ENCODE measurements at regions not wholly inside any gene's neighbourhood (a gene's known extent, or its start where the extent isn't known, plus 50 kb on each side); places are given as distances from the start of the nearest gene placed in this dataset.

GRCh38 chr6:140256248-140256647 lies 881.8 kb upstream of the CITED2 start:
- in situ Hi-C loops (cut with HindIII; ENCODE audit: low sequenced_read_pairs), result no loop called here

GRCh38 chr6:140253096-140253495 lies 878.6 kb upstream of the CITED2 start:
- DNase-seq (ENCODE audit: low spot score), result no peak
- in situ Hi-C loops (cut with HindIII; ENCODE audit: low sequenced_read_pairs), result no loop called here

More at GRCh38 chr6:140256248-140256647, 881.8 kb upstream of the CITED2 start:
- DNase-seq (ENCODE audit: low spot score), result no peak

- in situ Hi-C loops (cut with HindIII; ENCODE audit: low sequenced_read_pairs), result no loop called here
- DNase-seq (ENCODE audit: low spot score), result no peak
Measured at GRCh38 chr6:140252099-140252498, 877.7 kb upstream of the CITED2 start.

GRCh38 chr6:140245296-140246040 lies 871.0 kb upstream of the CITED2 start:
- DNase-seq (ENCODE audit: low spot score), result no peak
- in situ Hi-C loops (cut with HindIII; ENCODE audit: low sequenced_read_pairs), result no loop called here

DNA sequence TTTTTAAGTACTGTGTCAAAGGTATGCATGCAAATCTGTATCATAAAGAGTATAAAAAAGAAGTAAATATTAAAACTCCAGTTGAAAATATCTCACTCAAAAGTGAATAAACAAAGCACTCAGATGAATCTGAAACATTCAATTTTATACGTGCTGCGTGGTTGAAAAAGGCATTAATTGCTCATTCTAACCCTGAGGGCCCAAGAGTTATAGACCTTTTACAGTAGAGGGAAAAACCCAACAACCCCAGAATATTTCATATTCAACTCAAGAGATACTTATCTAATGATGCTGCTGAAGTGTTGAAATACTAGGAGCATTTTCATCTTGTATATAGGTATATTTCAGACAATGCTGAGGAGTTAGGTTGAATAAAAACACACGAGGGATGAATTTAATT lies 862.8 kb upstream of the CITED2 start:
- no peak for DNase-seq (ENCODE audit: low spot score)
- in situ Hi-C loops (cut with HindIII; ENCODE audit: low sequenced_read_pairs), result no loop called here

DNA sequence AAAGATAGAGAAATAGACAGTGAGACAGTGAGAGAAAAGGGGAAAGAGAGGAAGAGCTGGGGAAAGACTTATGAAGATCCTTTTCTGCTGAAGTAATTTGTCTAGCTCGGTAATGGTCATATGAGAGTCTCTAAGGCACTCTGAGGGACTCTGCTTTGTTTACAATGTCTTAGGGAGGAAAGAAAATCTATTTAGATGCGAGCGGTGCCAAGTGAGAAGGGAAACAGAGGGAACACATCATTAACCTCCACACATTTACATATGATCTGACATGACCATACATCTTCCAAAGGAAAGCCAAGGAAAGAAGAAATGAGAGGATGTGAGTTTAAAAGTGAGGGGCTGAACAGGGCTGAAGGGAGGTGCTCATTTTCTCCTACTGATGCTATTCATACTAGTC lies 862.3 kb upstream of the CITED2 start:
- DNase-seq (ENCODE audit: low spot score), result no peak
- in situ Hi-C loops (cut with HindIII; ENCODE audit: low sequenced_read_pairs), result no loop called here

DNA sequence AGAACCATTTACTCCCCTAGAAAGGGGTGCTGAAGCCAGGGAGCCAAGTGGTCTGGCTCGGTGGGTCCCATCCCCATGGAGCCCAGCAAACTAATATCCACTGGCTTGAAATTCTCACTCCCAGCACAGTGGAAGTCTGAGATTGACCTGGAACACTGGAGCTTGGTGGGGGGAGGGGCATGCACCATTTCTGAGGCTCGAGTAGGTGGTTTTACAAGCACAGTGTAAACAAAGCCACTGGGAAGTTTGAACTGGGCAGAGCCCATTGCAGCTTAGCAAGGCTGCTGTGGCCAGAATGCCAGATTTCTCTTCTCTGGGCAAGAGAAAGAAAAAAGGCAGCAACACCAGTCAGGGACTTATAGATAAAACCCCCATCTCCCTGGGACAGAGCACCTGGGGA lies 855.8 kb upstream of the CITED2 start:
- no peak for DNase-seq (ENCODE audit: low spot score)
- in situ Hi-C loops (cut with HindIII; ENCODE audit: low sequenced_read_pairs), result no loop called here

DNA sequence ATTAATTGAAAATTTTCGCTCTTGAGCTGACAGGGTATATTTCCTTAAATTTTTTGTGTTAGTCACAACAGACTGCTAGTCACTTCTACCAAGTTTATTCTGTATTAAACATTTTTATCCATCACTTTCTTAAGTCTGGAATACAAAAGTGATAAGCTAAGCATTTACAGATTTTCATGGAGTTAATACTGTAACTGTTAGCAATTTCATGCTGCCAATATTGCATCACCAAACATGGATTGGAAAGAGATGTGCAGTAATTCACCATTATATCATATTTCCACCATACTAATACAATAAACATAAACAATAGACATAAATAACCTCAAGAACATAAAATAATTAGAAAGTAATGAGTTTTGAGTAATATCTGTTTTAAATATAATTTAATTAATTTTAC lies 854.0 kb upstream of the CITED2 start:
- DNase-seq (ENCODE audit: low spot score), result no peak
- in situ Hi-C loops (cut with HindIII; ENCODE audit: low sequenced_read_pairs), result no loop called here

GRCh38 chr6:140226637-140227036 lies 852.2 kb upstream of the CITED2 start:
- DNase-seq (ENCODE audit: low spot score), result no peak
- in situ Hi-C loops (cut with HindIII; ENCODE audit: low sequenced_read_pairs), result no loop called here

GRCh38 chr6:140225701-140226436 lies 851.4 kb upstream of the CITED2 start:
- in situ Hi-C loops (cut with HindIII; ENCODE audit: low sequenced_read_pairs), result no loop called here
- DNase-seq (ENCODE audit: low spot score), result no peak

DNA sequence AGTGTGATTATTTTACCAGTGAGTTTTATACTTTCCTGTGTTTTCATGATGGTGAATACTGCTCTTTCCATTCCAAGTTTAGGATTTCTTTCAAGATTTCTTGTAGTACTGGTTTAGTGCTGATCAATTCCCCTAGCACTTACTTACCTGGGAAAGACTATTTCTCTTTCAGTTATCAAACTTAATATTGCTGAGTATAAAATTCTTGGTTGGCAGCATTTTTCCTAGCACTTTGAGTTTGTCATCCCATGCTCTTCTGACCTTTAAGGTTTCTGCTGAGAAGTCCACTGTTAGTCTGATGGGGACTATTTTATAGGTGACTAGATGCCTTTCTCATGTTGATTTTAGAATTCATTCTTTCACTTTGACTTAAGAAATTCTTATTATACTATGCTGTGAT lies 842.8 kb upstream of the CITED2 start:
- in situ Hi-C loops (cut with HindIII; ENCODE audit: low sequenced_read_pairs), result no loop called here

DNA sequence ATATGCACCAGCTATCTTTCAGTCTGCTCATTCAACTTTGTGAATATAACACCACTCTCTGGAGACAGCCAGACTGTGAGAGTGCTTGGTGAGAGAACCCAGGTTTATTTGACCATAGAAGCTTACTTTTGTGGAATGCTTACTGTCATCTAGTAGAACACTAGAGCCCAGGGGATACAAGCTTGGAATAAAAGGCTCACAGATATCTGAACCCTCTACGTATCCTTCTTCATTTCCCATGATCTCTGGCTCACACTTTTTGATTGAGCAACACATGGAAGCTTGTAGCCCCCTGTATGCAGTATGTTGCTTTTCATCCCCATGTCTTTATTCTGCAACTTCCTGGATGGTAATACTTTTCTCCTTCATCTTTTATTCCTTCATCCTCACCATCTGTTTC lies 835.3 kb upstream of the CITED2 start:
- no peak for DNase-seq (ENCODE audit: low spot score)
- in situ Hi-C loops (cut with HindIII; ENCODE audit: low sequenced_read_pairs), result no loop called here

More for the DNA sequence above, 842.8 kb upstream of the CITED2 start:
- DNase-seq (ENCODE audit: low spot score), result no peak

DNA sequence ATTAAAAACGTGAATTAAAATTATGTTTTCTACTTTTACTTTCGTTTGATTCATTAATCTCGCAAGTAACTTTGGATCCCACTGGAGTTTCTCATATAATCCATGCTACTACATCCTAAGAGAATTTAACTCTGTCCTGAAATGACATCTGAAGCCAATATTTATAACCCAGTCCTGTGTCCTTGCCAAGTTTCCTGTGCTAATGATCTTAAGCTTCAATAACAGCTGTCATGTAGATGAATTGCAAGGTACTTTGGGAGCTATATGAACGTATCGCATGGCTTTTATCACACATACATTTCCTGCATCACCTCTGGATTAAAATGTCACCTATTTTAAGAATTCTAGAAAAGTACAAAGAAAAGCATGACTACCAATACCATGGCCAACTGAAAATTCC lies 833.8 kb upstream of the CITED2 start:
- DNase-seq (ENCODE audit: low spot score), result no peak
- in situ Hi-C loops (cut with HindIII; ENCODE audit: low sequenced_read_pairs), result no loop called here

DNA sequence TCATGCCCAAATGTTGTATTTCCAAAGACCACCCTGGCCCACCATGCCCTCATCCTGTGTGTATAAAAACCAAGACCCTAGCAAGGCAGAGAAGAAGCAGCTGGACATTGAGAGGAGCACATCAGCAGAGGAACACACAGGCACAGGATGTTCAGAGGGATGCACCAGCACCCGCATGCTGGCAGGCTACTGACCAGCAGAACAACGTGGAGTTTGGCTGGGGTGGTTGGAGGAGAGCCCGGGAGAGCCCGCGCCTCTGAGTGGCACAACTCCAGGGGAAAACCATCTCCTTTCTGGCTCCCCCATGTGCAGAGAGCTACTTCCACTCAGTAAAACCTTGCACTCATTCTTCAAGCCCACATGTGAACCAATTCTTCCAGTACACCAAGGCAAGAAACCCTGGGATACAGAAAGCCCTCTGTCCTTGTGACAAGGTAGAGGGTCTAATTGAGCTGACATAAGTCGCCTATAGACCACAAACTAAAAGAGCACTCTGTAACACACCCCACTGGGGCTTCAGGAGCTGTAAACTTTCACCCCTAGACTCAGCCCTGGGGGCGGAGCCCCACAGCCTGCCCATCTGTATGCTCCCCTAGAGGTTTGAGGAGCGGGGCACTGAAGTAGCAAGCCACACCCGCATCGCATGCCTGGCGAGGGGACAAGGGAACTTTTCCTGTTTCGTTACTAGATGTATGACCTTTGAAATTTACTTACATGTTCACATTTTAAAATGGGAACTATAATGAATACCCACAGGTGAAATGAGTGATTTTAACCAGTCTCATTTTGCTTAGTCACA lies 831.5 kb upstream of the CITED2 start:
- DNase-seq (ENCODE audit: low spot score), result no peak
- in situ Hi-C loops (cut with HindIII; ENCODE audit: low sequenced_read_pairs), result no loop called here

DNA sequence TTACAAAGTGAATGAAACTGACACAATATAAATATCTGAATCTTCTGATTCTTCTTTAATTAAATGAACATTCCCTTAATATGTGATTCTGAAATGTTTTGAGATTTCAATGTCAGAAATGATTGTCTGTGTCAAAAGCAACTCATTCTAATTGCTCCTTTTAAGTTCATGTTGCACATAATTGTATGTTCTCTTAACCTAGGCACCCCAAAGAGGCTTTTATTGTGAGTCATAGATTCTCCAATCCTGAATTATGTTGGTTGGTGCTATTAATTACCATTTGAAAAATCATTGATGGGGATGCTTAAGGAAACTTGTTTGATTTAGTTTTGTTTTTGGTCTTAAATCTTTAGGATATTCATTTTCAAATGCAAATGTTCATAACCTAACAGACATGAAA lies 829.7 kb upstream of the CITED2 start:
- in situ Hi-C loops (cut with HindIII; ENCODE audit: low sequenced_read_pairs), result no loop called here
- DNase-seq (ENCODE audit: low spot score), result no peak

- in situ Hi-C loops (cut with HindIII; ENCODE audit: low sequenced_read_pairs), result no loop called here
- no peak for DNase-seq (ENCODE audit: low spot score)
Measured at GRCh38 chr6:140203661-140204147, 829.3 kb upstream of the CITED2 start.

DNA sequence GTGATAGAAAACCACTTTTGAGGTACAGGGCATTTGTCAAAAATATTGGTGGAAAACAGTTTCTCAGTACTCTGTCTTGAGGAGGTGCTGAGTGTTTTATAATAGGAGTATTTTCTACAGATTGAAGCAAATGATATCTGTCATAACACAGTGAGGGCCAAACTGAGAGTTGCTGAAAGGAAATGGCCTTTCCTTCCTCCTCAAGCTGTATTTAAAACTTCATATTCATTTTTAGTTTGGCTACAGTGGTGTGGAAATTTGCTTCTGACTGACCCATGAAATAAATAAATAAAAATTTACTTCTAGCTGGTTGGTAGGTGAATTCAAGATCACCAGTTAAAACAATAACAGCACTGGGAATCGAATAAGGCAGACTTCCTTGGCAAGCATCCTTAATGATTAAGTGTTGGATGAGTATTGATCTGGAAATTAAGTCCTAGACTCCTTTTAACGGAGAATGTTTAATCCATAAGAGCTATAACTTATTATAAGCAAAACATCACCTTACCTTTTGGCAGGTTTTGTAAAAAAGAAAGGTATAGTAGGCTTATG lies 828.6 kb upstream of the CITED2 start:
- DNase-seq (ENCODE audit: low spot score), result no peak
- in situ Hi-C loops (cut with HindIII; ENCODE audit: low sequenced_read_pairs), result no loop called here

GRCh38 chr6:140201787-140202458 lies 827.5 kb upstream of the CITED2 start:
- in situ Hi-C loops (cut with HindIII; ENCODE audit: low sequenced_read_pairs), result no loop called here
- DNase-seq (ENCODE audit: low spot score), result no peak

DNA sequence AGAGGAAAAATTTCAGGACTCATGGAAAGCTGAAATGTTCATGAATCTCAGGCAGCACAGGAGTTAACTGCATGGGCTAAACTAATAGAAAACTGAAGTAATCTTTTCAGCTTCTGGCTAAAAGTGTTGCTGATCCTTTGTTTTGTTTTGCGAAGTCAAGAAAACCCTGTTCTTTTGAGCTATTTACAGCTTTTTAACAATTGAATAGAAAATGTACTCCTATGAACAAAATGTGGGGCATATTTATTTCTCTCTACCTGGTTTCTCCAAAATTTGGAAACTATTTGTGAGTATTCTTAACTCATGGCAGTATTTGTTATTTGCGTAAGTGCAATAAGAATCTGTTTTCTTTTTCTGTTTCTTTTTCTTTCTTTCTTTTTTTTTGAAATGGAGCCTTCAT lies 818.8 kb upstream of the CITED2 start:
- no peak for DNase-seq (ENCODE audit: low spot score)
- in situ Hi-C loops (cut with HindIII; ENCODE audit: low sequenced_read_pairs), result no loop called here
